ENCODE measurements at regions not wholly inside any gene's neighbourhood (a gene's known extent, or its start where the extent isn't known, plus 50 kb on each side); places are given as distances from the start of the nearest gene placed in this dataset.

GRCh38 chr1:62977366-62977765 lies 193.4 kb downstream of the ATG4C start:
- no peak for DNase-seq (ENCODE audit: low read depth in 2 of 2)
- no peak for TF ChIP-seq CTCF (IDR thresholded peaks at IDR 0.05; ENCODE audit: low read depth, low read length)
- H3K4me3 ChIP-seq (replicated peaks in 1 of 2; ENCODE audit: low read depth in 2 of 2, low read length in 2 of 2) = no peak overlapping the region

GRCh38 chr1:62978741-62979140 lies 194.8 kb downstream of the ATG4C start:
- no peak for TF ChIP-seq CTCF (IDR thresholded peaks at IDR 0.05; ENCODE audit: low read depth, low read length)
- H3K4me3 ChIP-seq (replicated peaks in 1 of 2; ENCODE audit: low read depth in 2 of 2, low read length in 2 of 2) = no peak overlapping the region

GRCh38 chr1:62981434-62981833 lies 197.5 kb downstream of the ATG4C start:
- TF ChIP-seq CTCF (IDR thresholded peaks at IDR 0.05; ENCODE audit: low read depth, low read length) = no peak
- DNase-seq (ENCODE audit: low read depth in 2 of 2) = no peak
- H3K4me3 ChIP-seq (replicated peaks in 1 of 2; ENCODE audit: low read depth in 2 of 2, low read length in 2 of 2) = no peak overlapping the region

More at GRCh38 chr1:62978741-62979140, 194.8 kb downstream of the ATG4C start:
- DNase-seq (ENCODE audit: low read depth in 2 of 2) = no peak

- no peak for DNase-seq (ENCODE audit: low read depth in 2 of 2)
- no peak overlapping the region for H3K4me3 ChIP-seq (replicated peaks in 1 of 2; ENCODE audit: low read depth in 2 of 2, low read length in 2 of 2)
- TF ChIP-seq CTCF (IDR thresholded peaks at IDR 0.05; ENCODE audit: low read depth, low read length) = no peak
Measured at GRCh38 chr1:62988867-62989266, 204.9 kb downstream of the ATG4C start.

GRCh38 chr1:62989497-62989896 lies 205.6 kb downstream of the ATG4C start:
- no peak for DNase-seq (ENCODE audit: low read depth in 2 of 2)
- TF ChIP-seq CTCF (IDR thresholded peaks at IDR 0.05; ENCODE audit: low read depth, low read length) = no peak
- no peak overlapping the region for H3K4me3 ChIP-seq (replicated peaks in 1 of 2; ENCODE audit: low read depth in 2 of 2, low read length in 2 of 2)

- TF ChIP-seq CTCF (IDR thresholded peaks at IDR 0.05; ENCODE audit: low read depth, low read length) = no peak
- H3K4me3 ChIP-seq (replicated peaks in 1 of 2; ENCODE audit: low read depth in 2 of 2, low read length in 2 of 2) = no peak overlapping the region
- no peak for DNase-seq (ENCODE audit: low read depth in 2 of 2)
Measured at GRCh38 chr1:62991152-62991551, 207.2 kb downstream of the ATG4C start.

GRCh38 chr1:62993844-62994243 lies 209.9 kb downstream of the ATG4C start:
- H3K4me3 ChIP-seq (replicated peaks in 1 of 2; ENCODE audit: low read depth in 2 of 2, low read length in 2 of 2) = no peak overlapping the region
- DNase-seq (ENCODE audit: low read depth in 2 of 2) = no peak
- TF ChIP-seq CTCF (IDR thresholded peaks at IDR 0.05; ENCODE audit: low read depth, low read length) = no peak

Data from cardiac fibroblast (primary cell).